T-helper 1 cell treated with Interleukin-12 subunit alpha and Interleukin-12 subunit beta and Interleukin-4 antibody, amounts not matched to agents 30 μg/mL and 1 μg/mL, for 36 hours (primary cell): ENCODE measurements at regions not wholly inside any gene's neighbourhood (a gene's known extent, or its start where the extent isn't known, plus 50 kb on each side); places are given as distances from the start of the nearest gene placed in this dataset.

ENCODE experiments used
- H3K27ac Mint-ChIP-seq: one replicate; pipeline ENCODE4 v1.8.0; 2021; ENCODE audit warnings: mild to moderate bottlenecking, mixed read lengths
- H3K27me3 Mint-ChIP-seq: one replicate; pipeline ENCODE4 v1.8.0; 2021; ENCODE audit warnings: low read depth, mixed read lengths
- H3K36me3 Mint-ChIP-seq: one replicate; pipeline ENCODE4 v1.8.0; 2021; ENCODE audit warnings: low read depth, mixed read lengths
- H3K4me1 Mint-ChIP-seq: one replicate; pipeline ENCODE4 v1.8.0; 2021; ENCODE audit warnings: low read depth, mixed read lengths
- H3K4me3 Mint-ChIP-seq: one replicate; pipeline ENCODE4 v1.8.0; 2021; ENCODE audit warnings: mild to moderate bottlenecking, moderate library complexity, mixed read lengths
- H3K9me3 Mint-ChIP-seq: one replicate; pipeline ENCODE4 v1.8.0; 2021; ENCODE audit warnings: mixed read lengths

- Mint-ChIP-seq H3K27me3 (no peaks in the 10 kb centered on the region), H3K27ac (no peak overlapping the region), H3K4me1 (no peaks in the 10 kb centered on the region), H3K9me3 (no peaks in the 10 kb centered on the region), H3K36me3 (no peaks in the 10 kb centered on the region), H3K4me3 (no peak overlapping the region)
These were observed 914.3 kb upstream of the AMELY start for GRCh38 chrY:7825874-7826273.

DNA sequence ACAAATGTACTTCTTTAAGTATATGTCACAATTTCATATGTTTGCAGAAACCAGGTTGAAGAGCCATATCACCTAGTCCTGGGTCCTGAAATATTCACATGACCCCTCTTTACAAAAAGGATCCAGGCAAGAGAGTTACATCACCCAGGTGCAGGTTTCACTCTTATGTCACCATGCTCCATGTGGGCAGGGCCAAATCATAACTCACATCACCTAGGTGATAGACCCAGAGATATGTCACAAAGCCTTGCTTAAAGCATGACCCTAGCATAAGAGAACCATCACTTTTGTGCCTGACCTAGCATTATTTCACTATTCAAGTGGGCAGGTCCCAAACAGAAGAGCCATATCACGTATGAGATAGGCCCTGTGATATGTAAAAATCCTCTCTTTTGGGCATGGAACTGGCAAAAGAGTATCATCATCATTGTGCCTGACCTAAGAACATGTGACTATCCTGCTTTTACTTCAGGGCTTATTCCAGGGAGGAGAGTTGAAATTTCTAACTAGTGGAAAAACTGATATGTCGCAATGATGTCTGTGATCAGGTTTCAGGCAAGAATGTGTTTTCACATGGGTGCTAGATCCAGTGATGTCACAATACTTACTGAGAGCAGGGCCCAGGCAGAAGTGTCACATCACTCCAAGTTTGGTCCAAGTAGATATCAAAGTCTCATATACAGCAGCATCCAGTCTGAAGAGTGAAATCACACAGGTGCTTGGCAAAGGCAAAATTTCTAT, 909.9 kb upstream of the AMELY start:
- Mint-ChIP-seq H3K27ac (no peak overlapping the region), H3K27me3 (no peaks in the 10 kb centered on the region), H3K4me1 (no peaks in the 10 kb centered on the region), H3K36me3 (no peaks in the 10 kb centered on the region), H3K9me3 (no peaks in the 10 kb centered on the region), H3K4me3 (no peak overlapping the region)

GRCh38 chrY:7818924-7819323, 907.4 kb upstream of the AMELY start:
- no peak overlapping the region for H3K4me3 Mint-ChIP-seq
- H3K4me1 Mint-ChIP-seq: no peaks in the 10 kb centered on the region
- no peaks in the 10 kb centered on the region for H3K27me3 Mint-ChIP-seq
- H3K9me3 Mint-ChIP-seq: no peaks in the 10 kb centered on the region
- H3K36me3 Mint-ChIP-seq: no peaks in the 10 kb centered on the region
- H3K27ac Mint-ChIP-seq: no peak overlapping the region

DNA sequence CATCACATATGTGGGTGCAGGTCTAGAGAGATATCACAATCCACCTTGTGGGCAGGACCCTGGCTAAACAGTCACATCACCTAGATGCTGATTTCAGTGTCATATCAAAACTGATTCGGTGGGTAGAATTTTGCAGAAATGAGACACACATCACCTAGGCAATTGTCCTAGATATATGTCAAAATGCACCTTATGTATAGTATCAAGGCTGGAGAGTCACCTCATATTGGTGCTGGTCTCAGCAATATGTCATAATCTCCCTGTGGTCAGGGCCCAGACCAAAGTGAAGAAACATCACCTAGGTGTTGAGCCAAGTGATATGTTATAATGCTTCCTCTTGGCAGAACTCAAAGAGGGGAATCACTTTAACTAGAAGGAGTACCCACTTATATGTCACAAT, 905.0 kb upstream of the AMELY start:
- Mint-ChIP-seq H3K4me1 (no peaks in the 10 kb centered on the region), H3K4me3 (no peak overlapping the region), H3K27ac (no peak overlapping the region), H3K36me3 (no peaks in the 10 kb centered on the region), H3K9me3 (no peaks in the 10 kb centered on the region), H3K27me3 (no peaks in the 10 kb centered on the region)

DNA sequence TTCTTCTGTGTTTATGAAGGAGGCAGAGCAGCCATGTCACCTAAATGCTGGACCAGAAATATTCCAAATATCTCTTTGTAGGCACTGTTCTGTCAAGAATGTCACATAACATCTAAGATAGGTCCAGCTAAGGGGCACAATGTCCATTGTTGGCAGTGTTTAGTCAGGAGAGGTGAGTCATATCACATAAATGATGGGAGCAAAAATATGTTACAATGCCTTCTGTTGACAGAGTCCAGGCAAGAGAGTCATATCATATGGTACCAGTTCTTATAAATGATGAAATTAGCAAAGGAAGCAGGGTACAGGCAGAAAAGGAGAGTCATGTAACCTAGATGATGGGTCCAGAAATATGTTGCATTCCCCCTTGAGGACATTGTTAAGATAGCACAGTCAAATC, 904.4 kb upstream of the AMELY start:
- no peak overlapping the region for H3K4me3 Mint-ChIP-seq
- H3K27ac Mint-ChIP-seq: no peak overlapping the region
- H3K36me3 Mint-ChIP-seq: no peaks in the 10 kb centered on the region
- no peaks in the 10 kb centered on the region for H3K4me1 Mint-ChIP-seq
- H3K27me3 Mint-ChIP-seq: no peaks in the 10 kb centered on the region
- H3K9me3 Mint-ChIP-seq: no peaks in the 10 kb centered on the region

- H3K9me3 Mint-ChIP-seq: no peaks in the 10 kb centered on the region
- H3K4me3 Mint-ChIP-seq: no peak overlapping the region
- H3K27ac Mint-ChIP-seq: no peak overlapping the region
- H3K36me3 Mint-ChIP-seq: no peaks in the 10 kb centered on the region
- H3K4me1 Mint-ChIP-seq: no peaks in the 10 kb centered on the region
- H3K27me3 Mint-ChIP-seq: no peaks in the 10 kb centered on the region
These were observed 903.7 kb upstream of the AMELY start for GRCh38 chrY:7815285-7815684.

- Mint-ChIP-seq H3K4me1 (no peaks in the 10 kb centered on the region), H3K36me3 (no peaks in the 10 kb centered on the region), H3K4me3 (no peak overlapping the region), H3K27me3 (no peaks in the 10 kb centered on the region), H3K9me3 (no peaks in the 10 kb centered on the region), H3K27ac (no peak overlapping the region)
These were observed 902.8 kb upstream of the AMELY start for GRCh38 chrY:7814361-7814760.

GRCh38 chrY:7810359-7810758, 898.8 kb upstream of the AMELY start:
- Mint-ChIP-seq H3K36me3 (no peaks in the 10 kb centered on the region), H3K4me3 (no peak overlapping the region), H3K9me3 (no peaks in the 10 kb centered on the region), H3K27ac (no peak overlapping the region), H3K4me1 (no peaks in the 10 kb centered on the region), H3K27me3 (no peaks in the 10 kb centered on the region)

- no peaks in the 10 kb centered on the region for H3K27me3 Mint-ChIP-seq
These were observed 895.9 kb upstream of the AMELY start for GRCh38 chrY:7807516-7807870.

DNA sequence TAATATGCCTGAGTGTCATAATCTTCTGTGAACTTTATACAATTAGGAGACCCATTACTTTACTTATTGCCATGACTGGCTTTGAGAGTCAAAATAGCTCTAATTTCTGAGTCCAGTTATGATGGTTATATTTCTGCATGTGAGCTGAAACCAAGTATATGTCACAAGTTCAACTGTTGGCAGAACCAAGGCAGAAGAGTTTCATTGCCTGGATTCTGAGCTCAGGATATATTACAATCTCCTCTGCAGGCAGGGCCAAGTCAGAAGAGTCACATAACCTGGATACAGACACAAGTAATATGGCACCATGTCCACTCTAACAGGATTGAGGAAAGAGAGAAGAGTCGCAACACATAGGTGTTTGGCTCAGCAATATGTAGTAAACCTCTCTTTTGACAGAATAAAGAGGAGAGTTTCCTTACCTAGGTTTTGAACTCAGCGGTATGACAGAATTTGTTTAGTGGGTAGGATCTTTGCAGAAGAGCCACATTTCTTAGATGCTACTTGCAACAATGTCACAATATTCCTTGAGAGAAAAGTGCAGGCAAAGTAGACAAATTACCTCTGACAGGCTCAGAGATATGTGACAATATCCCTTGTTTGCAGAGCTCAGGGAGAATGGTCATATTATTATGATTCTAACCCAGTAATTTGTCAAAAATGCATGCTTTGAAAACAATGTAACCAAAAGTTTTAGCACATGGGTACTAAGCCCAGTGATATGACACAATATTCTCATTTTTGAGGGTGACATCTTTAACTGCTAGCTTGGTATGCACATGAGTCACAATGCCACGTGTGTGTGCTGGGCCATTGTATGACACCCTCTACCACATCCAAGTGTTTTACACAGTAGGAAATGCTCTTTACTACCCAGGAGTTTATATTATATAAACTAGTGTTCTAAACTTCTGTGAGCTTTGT, 895.3 kb upstream of the AMELY start:
- Mint-ChIP-seq H3K9me3 (no peaks in the 10 kb centered on the region), H3K4me3 (no peak overlapping the region), H3K36me3 (no peaks in the 10 kb centered on the region), H3K27ac (no peak overlapping the region), H3K4me1 (no peaks in the 10 kb centered on the region), H3K27me3 (no peaks in the 10 kb centered on the region)

More at GRCh38 chrY:7807516-7807870, 895.9 kb upstream of the AMELY start:
- Mint-ChIP-seq H3K9me3 (no peaks in the 10 kb centered on the region), H3K36me3 (no peaks in the 10 kb centered on the region), H3K27ac (no peak overlapping the region), H3K4me3 (no peak overlapping the region), H3K4me1 (no peaks in the 10 kb centered on the region)

- Mint-ChIP-seq H3K27ac (no peak overlapping the region), H3K9me3 (no peaks in the 10 kb centered on the region), H3K4me3 (no peak overlapping the region), H3K4me1 (no peaks in the 10 kb centered on the region), H3K36me3 (no peaks in the 10 kb centered on the region), H3K27me3 (no peaks in the 10 kb centered on the region)
These were observed 894.1 kb upstream of the AMELY start for GRCh38 chrY:7805624-7806023.

- Mint-ChIP-seq H3K27me3 (no peaks in the 10 kb centered on the region), H3K27ac (no peak overlapping the region), H3K36me3 (no peaks in the 10 kb centered on the region), H3K9me3 (no peaks in the 10 kb centered on the region), H3K4me1 (no peaks in the 10 kb centered on the region), H3K4me3 (no peak overlapping the region)
These were observed 892.2 kb upstream of the AMELY start for GRCh38 chrY:7803737-7804136.

- H3K36me3 Mint-ChIP-seq: no peaks in the 10 kb centered on the region
- no peak overlapping the region for H3K27ac Mint-ChIP-seq
- no peaks in the 10 kb centered on the region for H3K4me1 Mint-ChIP-seq
- H3K27me3 Mint-ChIP-seq: no peaks in the 10 kb centered on the region
- H3K4me3 Mint-ChIP-seq: no peak overlapping the region
- H3K9me3 Mint-ChIP-seq: no peaks in the 10 kb centered on the region
These were observed 884.6 kb upstream of the AMELY start for GRCh38 chrY:7796128-7796527.

GRCh38 chrY:7794441-7794840, 882.9 kb upstream of the AMELY start:
- Mint-ChIP-seq H3K36me3 (no peaks in the 10 kb centered on the region), H3K9me3 (no peaks in the 10 kb centered on the region), H3K27ac (no peak overlapping the region), H3K27me3 (no peaks in the 10 kb centered on the region), H3K4me3 (no peak overlapping the region), H3K4me1 (no peaks in the 10 kb centered on the region)

DNA sequence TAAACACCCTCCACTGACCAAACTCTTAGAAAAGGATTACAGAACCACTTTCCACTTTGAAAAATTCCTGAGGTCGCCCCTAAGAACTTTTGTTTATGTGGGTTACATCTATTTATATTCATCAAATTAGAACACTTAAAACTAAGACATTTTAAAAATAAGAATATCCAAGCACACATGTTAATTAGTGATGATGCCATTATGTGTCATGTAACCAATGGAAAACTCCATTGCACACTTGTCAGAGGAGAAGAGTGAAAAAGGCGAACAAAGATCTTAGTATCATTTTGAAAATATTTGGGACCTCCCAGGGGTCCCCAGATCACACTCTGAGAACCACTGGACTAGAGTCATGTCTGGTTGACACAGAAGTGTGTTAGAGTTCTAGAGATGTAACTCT, 882.4 kb upstream of the AMELY start:
- no peaks in the 10 kb centered on the region for H3K4me1 Mint-ChIP-seq
- H3K27ac Mint-ChIP-seq: no peak overlapping the region
- no peaks in the 10 kb centered on the region for H3K9me3 Mint-ChIP-seq
- H3K36me3 Mint-ChIP-seq: no peaks in the 10 kb centered on the region
- H3K4me3 Mint-ChIP-seq: no peak overlapping the region
- no peaks in the 10 kb centered on the region for H3K27me3 Mint-ChIP-seq
